Thoracic aorta (tissue), 2 donors: ENCODE measurements at regions not wholly inside any gene's neighbourhood (a gene's known extent, or its start where the extent isn't known, plus 50 kb on each side); places are given as distances from the start of the nearest gene placed in this dataset.
"Not testable (repeated sequence)": the region's sequence is repeated elsewhere in the genome, so short reads cannot be mapped to it uniquely, and the experiment has no call there.

Experiments used
- ATAC-seq: fragments of 150-250 bp; one replicate; pipeline ENCODE4 v1.8.0; 2017; ENCODE audit warnings: low read depth; ENCODE audit not compliant: insufficient number of reproducible peaks, low FRiP score
- DNase-seq: peaks from one replicate; pipeline ENCODE4 v3.0.0-alpha.2; 2020; ENCODE audit warnings: low spot score
- H3K27ac ChIP-seq, 2 donors: fragments of 200-600 bp; sonication (generic); 1 replicate in 1 of 2; 2 replicates in 1 of 2; pipeline ENCODE4 v1.5.1; 2016; ENCODE audit warnings: mild to moderate bottlenecking in 2 of 2, moderate library complexity in 2 of 2
- H3K27me3 ChIP-seq: fragments of 200-600 bp; sonication (generic); replicated peaks from 2 replicates; pipeline ENCODE4 v1.6.0; 2016; ENCODE audit warnings: mild to moderate bottlenecking; ENCODE audit not compliant: insufficient read depth
- H3K36me3 ChIP-seq: fragments of 200-600 bp; sonication (generic); one replicate; pipeline ENCODE4 v1.5.1; 2016
- H3K4me1 ChIP-seq, 2 donors: fragments of 200-600 bp; sonication (generic); 1 replicate in 1 of 2; 2 replicates in 1 of 2; pipeline versions ENCODE4 v1.5.1 to v1.6.0; 2016; ENCODE audit warnings: low read depth in 2 of 2, mild to moderate bottlenecking in 1 of 2; ENCODE audit not compliant: control insufficient read depth in 1 of 2
- H3K4me3 ChIP-seq: fragments of 200-600 bp; sonication (generic); 2 replicates; pipeline ENCODE4 v1.5.1; 2016; ENCODE audit warnings: mild to moderate bottlenecking
- H3K9me3 ChIP-seq: fragments of 200-600 bp; sonication (generic); 2 replicates; pipeline ENCODE4 v1.5.1; 2016
- TF ChIP-seq, protein P1 (sequence below): fragments of 200-600 bp; sonication (generic); IDR thresholded peaks from one replicate; pipeline ENCODE4 v1.5.1; 2019; ENCODE audit warnings: antibody characterized with exemption

DNA sequence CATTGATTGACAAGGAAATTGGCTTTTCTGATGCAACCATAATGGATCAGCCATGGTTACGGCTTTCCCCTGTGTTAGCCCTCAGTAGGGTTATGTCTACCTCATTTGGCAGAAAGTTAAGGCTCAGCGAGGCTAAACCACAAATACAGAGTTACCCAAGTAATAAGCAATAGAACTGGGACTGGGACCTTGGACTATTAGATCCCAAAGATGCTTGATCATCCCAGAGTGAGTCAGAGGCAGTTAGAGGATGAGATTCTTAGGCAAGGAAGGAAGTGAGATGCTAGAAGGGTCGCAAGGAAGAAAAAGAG is 401.4 kb downstream of the TNS3 start:
- H3K27ac ChIP-seq, result no peak overlapping the region
- ATAC-seq, result no peak

DNA sequence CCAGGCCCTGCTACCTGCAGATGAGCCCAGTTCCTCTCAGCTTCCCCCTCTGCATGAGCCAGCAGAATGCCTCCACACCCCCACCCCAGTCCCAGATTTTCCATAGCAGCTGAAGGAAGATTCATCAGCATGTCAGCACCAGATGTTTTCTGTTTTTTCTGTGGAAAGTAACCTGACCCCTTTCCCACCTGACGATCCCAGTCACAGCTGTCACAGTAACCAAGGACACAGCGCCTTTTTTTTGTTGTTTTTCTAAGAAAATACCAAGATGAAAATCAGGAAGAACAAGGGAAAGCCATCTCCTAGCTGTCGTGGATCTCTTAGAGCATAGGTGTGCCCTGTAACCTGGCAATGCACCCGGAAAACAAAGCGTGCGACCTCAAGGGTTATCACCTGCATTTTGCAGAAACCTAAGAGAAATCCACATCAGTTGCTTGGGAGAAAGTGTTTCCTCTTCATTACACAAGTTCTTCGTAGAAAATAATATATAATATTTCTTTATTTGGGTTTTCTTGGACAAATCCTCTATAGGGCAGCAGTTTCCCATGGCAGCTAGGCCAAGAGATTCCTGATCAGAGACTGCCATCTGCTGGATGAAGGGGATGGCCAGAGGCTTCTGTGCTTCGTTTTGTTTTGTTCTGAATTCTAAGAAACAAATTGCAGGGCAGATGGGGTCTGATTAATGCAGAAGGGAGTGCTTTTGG is 401.9 kb downstream of the TNS3 start:
- H3K27ac ChIP-seq, result no peak overlapping the region

More for the DNA sequence above, 401.4 kb downstream of the TNS3 start:
- TF ChIP-seq, protein P1, sequence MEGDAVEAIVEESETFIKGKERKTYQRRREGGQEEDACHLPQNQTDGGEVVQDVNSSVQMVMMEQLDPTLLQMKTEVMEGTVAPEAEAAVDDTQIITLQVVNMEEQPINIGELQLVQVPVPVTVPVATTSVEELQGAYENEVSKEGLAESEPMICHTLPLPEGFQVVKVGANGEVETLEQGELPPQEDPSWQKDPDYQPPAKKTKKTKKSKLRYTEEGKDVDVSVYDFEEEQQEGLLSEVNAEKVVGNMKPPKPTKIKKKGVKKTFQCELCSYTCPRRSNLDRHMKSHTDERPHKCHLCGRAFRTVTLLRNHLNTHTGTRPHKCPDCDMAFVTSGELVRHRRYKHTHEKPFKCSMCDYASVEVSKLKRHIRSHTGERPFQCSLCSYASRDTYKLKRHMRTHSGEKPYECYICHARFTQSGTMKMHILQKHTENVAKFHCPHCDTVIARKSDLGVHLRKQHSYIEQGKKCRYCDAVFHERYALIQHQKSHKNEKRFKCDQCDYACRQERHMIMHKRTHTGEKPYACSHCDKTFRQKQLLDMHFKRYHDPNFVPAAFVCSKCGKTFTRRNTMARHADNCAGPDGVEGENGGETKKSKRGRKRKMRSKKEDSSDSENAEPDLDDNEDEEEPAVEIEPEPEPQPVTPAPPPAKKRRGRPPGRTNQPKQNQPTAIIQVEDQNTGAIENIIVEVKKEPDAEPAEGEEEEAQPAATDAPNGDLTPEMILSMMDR, result no peak
- no peak for DNase-seq
- Histone ChIP-seq H3K4me1 (peaks cover 38 to 51% of the 10 kb centered on the region in 2 donors), H3K9me3 (no peaks in the 10 kb centered on the region), H3K4me3 (no peak overlapping the region), H3K27me3 (no peaks in the 10 kb centered on the region), H3K36me3 (no peaks in the 10 kb centered on the region)

DNA sequence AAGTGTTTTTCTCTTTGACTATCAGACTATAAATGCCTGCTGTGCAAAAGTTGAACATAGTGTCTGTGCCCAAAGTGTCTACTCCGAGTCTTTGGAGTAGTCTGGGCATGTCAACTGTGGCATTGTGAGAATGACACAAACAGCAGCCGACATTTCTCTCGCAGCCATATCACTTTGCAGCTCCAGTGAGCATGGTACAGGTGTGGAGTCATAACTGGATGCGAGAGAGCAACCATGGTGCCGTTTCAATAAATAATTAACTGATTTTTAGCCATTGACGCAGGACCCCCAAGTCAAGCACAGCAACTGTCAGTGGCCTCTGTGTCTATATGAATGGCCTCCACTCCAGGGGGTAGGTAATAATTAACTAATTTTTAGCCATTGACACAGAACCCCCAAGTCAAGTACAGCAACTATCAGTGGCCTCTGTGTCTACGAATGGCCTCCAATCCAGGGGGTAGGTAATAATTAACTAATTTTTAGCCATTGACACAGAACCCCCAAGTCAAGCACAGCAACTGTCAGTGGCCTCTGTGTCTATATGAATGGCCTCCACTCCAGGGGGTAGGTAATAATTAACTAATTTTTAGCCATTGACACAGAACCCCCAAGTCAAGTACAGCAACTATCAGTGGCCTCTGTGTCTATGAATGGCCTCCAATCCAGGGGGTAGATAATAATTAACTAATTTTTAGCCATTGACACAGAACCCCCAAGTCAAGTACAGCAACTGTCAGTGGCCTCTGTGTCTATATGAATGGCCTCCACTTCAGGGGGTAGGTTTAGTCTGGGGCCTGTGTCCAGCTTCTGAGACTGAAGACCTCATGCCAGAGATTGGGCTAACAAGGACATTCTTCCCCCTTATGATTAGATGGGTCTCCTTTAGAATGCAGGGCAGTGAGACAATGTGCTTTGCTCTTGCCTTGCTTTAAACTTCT is 409.0 kb downstream of the TNS3 start:
- not testable (repeated sequence) for H3K9me3 ChIP-seq, H3K4me3 ChIP-seq, ATAC-seq, H3K36me3 ChIP-seq, H3K27me3 ChIP-seq, H3K4me1 ChIP-seq, H3K27ac ChIP-seq, DNase-seq

More for the DNA sequence above, 401.9 kb downstream of the TNS3 start:
- Histone ChIP-seq H3K9me3 (no peaks in the 10 kb centered on the region), H3K36me3 (no peaks in the 10 kb centered on the region), H3K4me3 (no peak overlapping the region), H3K4me1 (peaks cover 35 to 46% of the 10 kb centered on the region in 2 donors), H3K27me3 (no peaks in the 10 kb centered on the region)
- DNase-seq (no peak), ATAC-seq (no peak)
- TF ChIP-seq, protein P1, result peak; percentile 83

DNA sequence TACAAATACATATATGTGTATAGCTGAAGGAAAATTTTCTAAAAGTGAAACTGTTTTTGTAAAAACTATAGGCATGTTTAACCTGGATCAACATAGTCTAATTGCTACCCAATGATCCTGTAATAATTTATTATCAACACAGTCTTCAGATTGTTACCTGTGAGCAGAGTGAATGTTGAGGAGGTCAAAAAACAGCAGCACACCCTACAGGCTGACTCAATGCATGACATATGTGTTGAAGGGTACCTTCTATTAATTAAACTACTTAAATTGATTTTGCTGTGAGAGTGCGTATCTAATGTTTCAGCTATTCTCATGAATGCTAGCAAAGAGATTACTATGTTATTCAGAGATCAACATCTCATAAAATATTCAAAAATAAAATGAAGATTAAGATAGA is 411.4 kb downstream of the TNS3 start:
- DNase-seq (no peak), ATAC-seq (no peak)
- no peaks in the 10 kb centered on the region for H3K4me1 ChIP-seq
- TF ChIP-seq, protein P1, result no peak
- H3K27me3 ChIP-seq, result no peaks in the 10 kb centered on the region
- H3K4me3 ChIP-seq, result no peak overlapping the region
- H3K27ac ChIP-seq, result no peak overlapping the region
- no peaks in the 10 kb centered on the region for H3K36me3 ChIP-seq
- no peaks in the 10 kb centered on the region for H3K9me3 ChIP-seq

DNA sequence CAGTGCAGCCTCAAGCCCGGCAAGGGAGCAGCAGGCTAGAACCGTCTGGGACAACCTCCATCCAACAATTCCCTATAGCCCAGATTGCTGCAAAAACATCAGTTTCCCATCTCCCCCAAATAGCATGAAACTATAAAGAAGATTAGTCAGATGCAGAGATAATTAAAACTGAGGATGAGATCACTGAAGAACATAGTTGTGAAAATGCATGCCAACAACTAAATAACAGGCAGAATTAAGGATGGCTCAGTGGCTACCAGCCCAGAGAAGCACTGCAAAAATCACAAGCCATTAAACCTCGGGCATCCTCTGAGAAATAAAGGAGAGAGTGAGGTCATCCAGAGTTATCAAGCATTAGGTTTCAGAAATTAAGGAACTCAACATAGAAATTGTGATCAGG is 427.1 kb downstream of the TNS3 start:
- Histone ChIP-seq H3K4me3 (no peak overlapping the region), H3K4me1 (peaks cover 3 to 13% of the 10 kb centered on the region in 2 donors), H3K36me3 (no peaks in the 10 kb centered on the region), H3K9me3 (no peaks in the 10 kb centered on the region), H3K27me3 (no peaks in the 10 kb centered on the region), H3K27ac (no peak overlapping the region)
- no peak for DNase-seq
- TF ChIP-seq, protein P1, result no peak
- ATAC-seq, result no peak
